SK-N-MC (cell line): ENCODE measurements at regions not wholly inside any gene's neighbourhood (a gene's known extent, or its start where the extent isn't known, plus 50 kb on each side); places are given as distances from the start of the nearest gene placed in this dataset.

Experiments
- DNase-seq: peaks from one replicate; pipeline ENCODE4 v3.0.0-alpha.2; 2011; ENCODE audit warnings: low read depth, low spot score
- H3K27ac ChIP-seq: fragments of 200-600 bp; sonication (generic); 2 replicates; pipeline ENCODE4 v1.5.1; 2016; ENCODE audit warnings: mixed run types
- H3K36me3 ChIP-seq: fragments of 200-600 bp; sonication (generic); 2 replicates; pipeline ENCODE4 v1.6.1; 2017; ENCODE audit warnings: antibody characterized with exemption, low read length, mixed read lengths; ENCODE audit not compliant: insufficient read depth
- H3K4me3 ChIP-seq: fragments of 200-600 bp; sonication (generic); 2 replicates; pipeline ENCODE4 v1.5.1; 2016
- H3K9ac ChIP-seq: fragments of 200-600 bp; sonication (generic); 2 replicates; pipeline ENCODE4 v1.8.0; 2017; ENCODE audit warnings: mixed run types, mixed read lengths; ENCODE audit not compliant: insufficient read length
- H3K9me3 ChIP-seq: fragments of 200-600 bp; sonication (generic); 2 replicates; pipeline ENCODE4 v1.6.1; 2017; ENCODE audit warnings: low read depth, mild to moderate bottlenecking, antibody characterized with exemption, low read length, moderate library complexity, mixed read lengths
- EZH2 ChIP-seq: fragments of 200-600 bp; sonication (generic); IDR thresholded peaks from one replicate; pipeline ENCODE4 v1.6.1; 2017; ENCODE audit warnings: antibody characterized with exemption
- FOXP2 ChIP-seq: optimal IDR thresholded peaks from 2 replicates; pipeline ENCODE3; 2011; ENCODE audit warnings: mild to moderate bottlenecking, moderate library complexity; ENCODE audit not compliant: insufficient read depth; ENCODE audit errors: extremely low read length, control extremely low read depth
- POLR2AphosphoS5 ChIP-seq: IDR thresholded peaks from 2 replicates; pipeline ENCODE4 v1.6.1; 2012; ENCODE audit warnings: mild to moderate bottlenecking, low read depth, low read length, borderline replicate concordance

GRCh38 chr11:135075740-135076139, 663.7 kb upstream of the B3GAT1 start:
- no peak overlapping the region for H3K9ac ChIP-seq
- TF ChIP-seq EZH2 (no peak), FOXP2 (no peak), POLR2AphosphoS5 (no peak)
- DNase-seq = no peak

DNA sequence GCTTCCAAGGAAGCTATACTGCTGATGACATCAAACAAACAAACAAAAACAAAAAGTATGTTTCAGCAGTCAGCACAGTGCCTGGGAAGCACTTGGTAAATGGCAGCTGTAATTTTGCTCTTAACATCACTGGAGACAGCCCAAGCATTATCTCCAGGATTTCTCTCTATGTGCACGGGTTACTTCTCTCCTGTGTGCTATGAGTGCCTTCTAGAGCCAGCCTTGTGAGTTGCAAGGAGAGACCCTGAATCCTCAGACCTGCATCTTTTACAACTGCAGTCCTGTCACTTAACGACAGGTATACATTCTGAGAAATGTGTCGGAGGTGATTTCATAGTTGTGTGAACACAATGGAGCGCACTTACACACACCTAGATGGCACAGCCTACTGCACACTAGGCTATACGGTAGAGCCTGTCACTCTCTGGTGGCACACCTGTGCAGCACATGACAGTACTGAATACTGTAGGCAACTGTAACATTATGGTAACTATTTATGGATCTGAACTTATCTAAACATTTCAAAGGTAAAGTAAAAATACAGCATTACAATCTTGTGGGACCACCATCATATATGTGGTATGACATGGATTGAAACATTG, 662.5 kb upstream of the B3GAT1 start:
- TF ChIP-seq FOXP2 (no peak), EZH2 (no peak), POLR2AphosphoS5 (no peak)
- Histone ChIP-seq H3K4me3 (no peak overlapping the region), H3K9me3 (no peaks in the 10 kb centered on the region), H3K36me3 (no peaks in the 10 kb centered on the region), H3K9ac (no peak overlapping the region), H3K27ac (no peak overlapping the region)
- DNase-seq = no peak

More at GRCh38 chr11:135075740-135076139, 663.7 kb upstream of the B3GAT1 start:
- no peaks in the 10 kb centered on the region for H3K9me3 ChIP-seq
- no peaks in the 10 kb centered on the region for H3K36me3 ChIP-seq
- no peak overlapping the region for H3K27ac ChIP-seq
- no peak overlapping the region for H3K4me3 ChIP-seq

DNA sequence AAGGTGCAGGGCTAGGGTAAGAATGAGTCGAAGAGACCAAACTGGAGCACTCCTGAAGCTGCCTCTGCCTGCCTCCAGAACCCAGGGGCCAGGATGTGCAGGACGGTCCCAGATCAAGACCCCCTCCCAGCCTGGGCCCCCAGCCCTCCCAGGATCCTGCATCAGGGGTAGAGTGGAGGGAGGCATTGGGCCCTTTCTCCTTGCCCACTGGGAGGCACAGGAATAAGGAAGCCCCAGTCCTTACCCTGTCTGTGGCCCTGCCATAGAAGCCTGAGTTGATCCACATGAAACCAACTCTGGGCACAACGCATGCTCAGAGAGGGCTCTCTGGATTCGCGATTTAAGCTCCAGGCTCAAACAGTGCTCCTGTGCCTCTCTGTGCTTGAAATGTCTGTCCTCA, 661.8 kb upstream of the B3GAT1 start:
- Histone ChIP-seq H3K27ac (no peak overlapping the region), H3K4me3 (no peak overlapping the region), H3K9me3 (no peaks in the 10 kb centered on the region), H3K9ac (no peak overlapping the region), H3K36me3 (no peaks in the 10 kb centered on the region)
- no peak for DNase-seq
- no peak for TF ChIP-seq POLR2AphosphoS5
- TF ChIP-seq EZH2 = no peak

DNA sequence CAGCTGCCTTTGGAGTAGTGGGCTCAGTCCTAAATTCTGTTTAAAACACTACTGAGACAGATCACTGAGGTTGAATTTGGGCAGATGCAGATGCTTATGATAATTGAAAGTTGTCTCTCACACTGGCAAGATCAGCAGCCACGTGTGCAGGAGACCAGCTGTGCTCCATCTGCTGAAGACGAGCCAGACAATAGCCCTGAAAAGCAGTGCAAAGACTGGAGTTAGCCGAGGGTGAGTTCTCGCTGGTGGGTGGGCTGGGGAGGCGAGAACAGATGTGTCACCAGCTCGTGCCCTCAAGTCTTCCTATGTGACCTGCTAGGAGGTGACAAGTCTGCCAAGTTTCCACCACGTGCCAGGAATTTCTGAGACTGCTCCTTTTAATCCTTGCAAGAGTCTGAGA, 661.3 kb upstream of the B3GAT1 start:
- TF ChIP-seq POLR2AphosphoS5 = no peak
- TF ChIP-seq EZH2 = no peak
- no peak for TF ChIP-seq FOXP2
- Histone ChIP-seq H3K9ac (no peak overlapping the region), H3K27ac (no peak overlapping the region), H3K36me3 (no peaks in the 10 kb centered on the region), H3K4me3 (no peak overlapping the region), H3K9me3 (no peaks in the 10 kb centered on the region)
- no peak for DNase-seq

- H3K36me3 ChIP-seq = no peaks in the 10 kb centered on the region
- H3K4me3 ChIP-seq = no peak overlapping the region
- H3K9me3 ChIP-seq = no peaks in the 10 kb centered on the region
- H3K9ac ChIP-seq = no peak overlapping the region
- TF ChIP-seq FOXP2 (no peak), EZH2 (no peak), POLR2AphosphoS5 (no peak)
- H3K27ac ChIP-seq = no peak overlapping the region
- no peak for DNase-seq
These were observed 657.8 kb upstream of the B3GAT1 start for GRCh38 chr11:135069890-135070289.

DNA sequence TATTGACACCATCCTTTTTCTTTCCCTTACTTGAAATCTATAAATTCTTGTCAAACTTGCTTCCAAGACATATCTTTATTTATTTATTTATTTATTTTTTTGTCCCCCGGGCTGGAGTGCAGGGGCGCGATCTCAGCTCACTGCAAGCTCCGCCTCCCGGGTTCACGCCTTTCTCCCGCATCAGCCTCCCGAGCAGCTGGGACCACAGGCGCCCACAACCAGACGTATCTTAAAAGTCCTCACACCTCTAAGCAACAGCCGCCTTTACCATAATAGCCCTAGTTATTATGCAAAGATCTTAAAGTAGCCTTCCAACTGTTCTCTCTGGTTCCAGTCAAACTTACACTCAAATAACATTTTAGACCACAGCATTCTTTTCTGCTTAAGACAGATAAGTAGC, 657.0 kb upstream of the B3GAT1 start:
- TF ChIP-seq EZH2 = no peak
- no peak for TF ChIP-seq FOXP2
- TF ChIP-seq POLR2AphosphoS5 = no peak

DNA sequence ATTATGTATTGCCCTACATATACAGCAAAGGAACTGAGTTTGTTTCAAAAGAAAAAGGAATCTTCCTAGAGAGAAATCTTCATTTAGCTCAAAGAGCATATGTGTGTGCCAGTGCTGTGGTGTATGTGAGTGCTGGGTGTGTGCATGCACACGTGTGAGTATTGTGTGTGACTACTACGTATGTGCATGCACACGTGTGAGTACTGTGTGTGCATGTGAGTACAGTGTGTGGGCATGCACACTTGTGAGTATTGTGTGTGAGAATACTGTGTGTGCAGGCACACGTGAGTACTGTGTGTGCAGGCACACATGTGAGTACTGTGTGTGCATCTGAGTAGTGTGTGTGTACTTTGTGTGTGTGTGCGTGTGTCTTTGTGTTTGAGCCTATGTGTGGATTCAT, 651.0 kb upstream of the B3GAT1 start:
- Histone ChIP-seq H3K9me3 (no peaks in the 10 kb centered on the region; the same call in 1 of the 2 replicates), H3K27ac (no peak overlapping the region), H3K9ac (no peak overlapping the region), H3K4me3 (no peak overlapping the region), H3K36me3 (no peaks in the 10 kb centered on the region)
- no peak for DNase-seq
- TF ChIP-seq FOXP2 (no peak), POLR2AphosphoS5 (no peak), EZH2 (no peak)

More for the DNA sequence above, 657.0 kb upstream of the B3GAT1 start:
- no peak overlapping the region for H3K9ac ChIP-seq
- H3K9me3 ChIP-seq = no peaks in the 10 kb centered on the region
- no peaks in the 10 kb centered on the region for H3K36me3 ChIP-seq
- no peak for DNase-seq
- no peak overlapping the region for H3K4me3 ChIP-seq
- no peak overlapping the region for H3K27ac ChIP-seq

GRCh38 chr11:135061166-135061565, 649.1 kb upstream of the B3GAT1 start:
- TF ChIP-seq FOXP2 (no peak), EZH2 (no peak), POLR2AphosphoS5 (no peak)
- no peaks in the 10 kb centered on the region; the same call in 1 of the 2 replicates for H3K9me3 ChIP-seq
- H3K4me3 ChIP-seq = no peak overlapping the region
- no peak for DNase-seq
- H3K27ac ChIP-seq = no peak overlapping the region
- no peaks in the 10 kb centered on the region for H3K36me3 ChIP-seq
- H3K9ac ChIP-seq = no peak overlapping the region

GRCh38 chr11:135046986-135047385, 634.9 kb upstream of the B3GAT1 start:
- no peak overlapping the region for H3K27ac ChIP-seq
- H3K4me3 ChIP-seq = no peak overlapping the region
- no peaks in the 10 kb centered on the region for H3K9me3 ChIP-seq
- DNase-seq = no peak
- H3K9ac ChIP-seq = no peak overlapping the region
- no peaks in the 10 kb centered on the region for H3K36me3 ChIP-seq
- TF ChIP-seq FOXP2 = no peak
- TF ChIP-seq POLR2AphosphoS5 = no peak
- no peak for TF ChIP-seq EZH2
